ENCODE measurements at regions not wholly inside any gene's neighbourhood (a gene's known extent, or its start where the extent isn't known, plus 50 kb on each side); places are given as distances from the start of the nearest gene placed in this dataset.

GRCh38 chr4:110975338-110975737, 352.5 kb upstream of the PITX2 start:
- ATAC-seq (ENCODE audit: insufficient read depth, low read depth) (no peak), DNase-seq (no peak)
- TF ChIP-seq CTCF (IDR thresholded peaks at IDR 0.05; ENCODE audit: borderline replicate concordance, extremely low read depth, low read length, poor library complexity, severe bottlenecking) = no peak
- no peak for TF ChIP-seq EZH2 (IDR thresholded peaks at IDR 0.05; ENCODE audit: borderline replicate concordance, low read depth, low read length, severe bottlenecking)
- H3K36me3 ChIP-seq (ENCODE audit: insufficient read depth, low read length) = no peaks in the 10 kb centered on the region
- no peaks in the 10 kb centered on the region for H4K20me1 ChIP-seq (ENCODE audit: insufficient read depth, low read length)
- H3K9me3 ChIP-seq (ENCODE audit: insufficient read depth, low read length, severe bottlenecking) = no peaks in the 10 kb centered on the region
- H2AFZ ChIP-seq (ENCODE audit: low read depth, low read length) = no peak overlapping the region
- no peaks in the 10 kb centered on the region for H3K79me2 ChIP-seq (ENCODE audit: insufficient read depth, low read length)
- no peak overlapping the region for H3K4me3 ChIP-seq (ENCODE audit: low read depth in 1 of 2, low read length in 2 of 2)
- no peak overlapping the region for H3K4me2 ChIP-seq (ENCODE audit: insufficient read depth, low read length)
- peaks cover 3% of the 10 kb centered on the region for H3K27me3 ChIP-seq (ENCODE audit: insufficient read depth, low read length, poor library complexity)
- no peak overlapping the region for H3K27ac ChIP-seq (ENCODE audit: low read length)
- no peak overlapping the region for H3K9ac ChIP-seq (ENCODE audit: low read depth, low read length)
- H3K4me1 ChIP-seq (ENCODE audit: insufficient read depth, low read length) = no peaks in the 10 kb centered on the region

DNA sequence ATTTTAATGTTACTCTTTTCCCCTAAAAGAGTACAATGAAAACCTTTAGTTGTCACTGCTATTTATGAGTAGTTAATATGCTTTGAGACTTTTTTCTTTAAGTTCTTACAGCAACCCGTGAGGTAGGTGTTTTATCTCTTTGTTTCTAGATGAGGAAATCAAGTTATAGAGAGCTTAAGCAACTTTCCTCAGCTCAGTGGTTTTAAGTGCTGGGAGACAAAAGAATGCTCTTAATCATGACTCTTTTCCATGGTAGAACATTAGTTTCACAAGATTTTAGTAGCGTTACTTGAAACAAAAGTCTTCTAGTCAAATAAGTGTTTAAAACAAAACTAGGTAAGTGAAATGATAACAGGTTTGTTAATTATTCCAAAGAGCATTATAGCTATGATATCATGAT, 354.7 kb upstream of the PITX2 start:
- H4K20me1 ChIP-seq (ENCODE audit: insufficient read depth, low read length) = no peaks in the 10 kb centered on the region
- H3K4me3 ChIP-seq (ENCODE audit: low read depth in 1 of 2, low read length in 2 of 2) = no peak overlapping the region
- no peak overlapping the region for H2AFZ ChIP-seq (ENCODE audit: low read depth, low read length)
- no peak for ATAC-seq (ENCODE audit: insufficient read depth, low read depth)
- no peak overlapping the region for H3K9ac ChIP-seq (ENCODE audit: low read depth, low read length)
- H3K27ac ChIP-seq (ENCODE audit: low read length) = no peak overlapping the region
- no peaks in the 10 kb centered on the region for H3K9me3 ChIP-seq (ENCODE audit: insufficient read depth, low read length, severe bottlenecking)
- DNase-seq = no peak
- no peaks in the 10 kb centered on the region for H3K36me3 ChIP-seq (ENCODE audit: insufficient read depth, low read length)
- H3K27me3 ChIP-seq (ENCODE audit: insufficient read depth, low read length, poor library complexity) = no peaks in the 10 kb centered on the region
- no peaks in the 10 kb centered on the region for H3K79me2 ChIP-seq (ENCODE audit: insufficient read depth, low read length)
- H3K4me1 ChIP-seq (ENCODE audit: insufficient read depth, low read length) = no peaks in the 10 kb centered on the region
- TF ChIP-seq CTCF (IDR thresholded peaks at IDR 0.05; ENCODE audit: borderline replicate concordance, extremely low read depth, low read length, poor library complexity, severe bottlenecking) (no peak), EZH2 (IDR thresholded peaks at IDR 0.05; ENCODE audit: borderline replicate concordance, low read depth, low read length, severe bottlenecking) (no peak)
- no peak overlapping the region for H3K4me2 ChIP-seq (ENCODE audit: insufficient read depth, low read length)

- H4K20me1 ChIP-seq (ENCODE audit: insufficient read depth, low read length) = no peaks in the 10 kb centered on the region
- no peak overlapping the region for H3K9ac ChIP-seq (ENCODE audit: low read depth, low read length)
- ATAC-seq (ENCODE audit: insufficient read depth, low read depth) (no peak), DNase-seq (no peak)
- H3K4me2 ChIP-seq (ENCODE audit: insufficient read depth, low read length) = no peak overlapping the region
- no peaks in the 10 kb centered on the region for H3K4me1 ChIP-seq (ENCODE audit: insufficient read depth, low read length)
- H3K27ac ChIP-seq (ENCODE audit: low read length) = no peak overlapping the region
- no peaks in the 10 kb centered on the region for H3K79me2 ChIP-seq (ENCODE audit: insufficient read depth, low read length)
- TF ChIP-seq EZH2 (IDR thresholded peaks at IDR 0.05; ENCODE audit: borderline replicate concordance, low read depth, low read length, severe bottlenecking) (no peak), CTCF (IDR thresholded peaks at IDR 0.05; ENCODE audit: borderline replicate concordance, extremely low read depth, low read length, poor library complexity, severe bottlenecking) (no peak)
- H3K9me3 ChIP-seq (ENCODE audit: insufficient read depth, low read length, severe bottlenecking) = no peaks in the 10 kb centered on the region
- H3K27me3 ChIP-seq (ENCODE audit: insufficient read depth, low read length, poor library complexity) = no peaks in the 10 kb centered on the region
- H3K4me3 ChIP-seq (ENCODE audit: low read depth in 1 of 2, low read length in 2 of 2) = no peak overlapping the region
- H2AFZ ChIP-seq (ENCODE audit: low read depth, low read length) = no peak overlapping the region
- no peaks in the 10 kb centered on the region for H3K36me3 ChIP-seq (ENCODE audit: insufficient read depth, low read length)
Measured at GRCh38 chr4:110978761-110979160, 355.9 kb upstream of the PITX2 start.

GRCh38 chr4:110982486-110982885, 359.6 kb upstream of the PITX2 start:
- no peak for DNase-seq
- ATAC-seq (ENCODE audit: insufficient read depth, low read depth) = no peak

More at GRCh38 chr4:110982486-110982885, 359.6 kb upstream of the PITX2 start:
- H3K9me3 ChIP-seq (ENCODE audit: insufficient read depth, low read length, severe bottlenecking) = no peaks in the 10 kb centered on the region
- no peak overlapping the region for H3K9ac ChIP-seq (ENCODE audit: low read depth, low read length)
- no peak overlapping the region for H3K4me3 ChIP-seq (ENCODE audit: low read depth in 1 of 2, low read length in 2 of 2)
- H3K4me2 ChIP-seq (ENCODE audit: insufficient read depth, low read length) = no peak overlapping the region
- H3K36me3 ChIP-seq (ENCODE audit: insufficient read depth, low read length) = no peaks in the 10 kb centered on the region
- H3K27me3 ChIP-seq (ENCODE audit: insufficient read depth, low read length, poor library complexity) = peaks cover 5% of the 10 kb centered on the region
- TF ChIP-seq EZH2 (IDR thresholded peaks at IDR 0.05; ENCODE audit: borderline replicate concordance, low read depth, low read length, severe bottlenecking) = no peak
- no peak for TF ChIP-seq CTCF (IDR thresholded peaks at IDR 0.05; ENCODE audit: borderline replicate concordance, extremely low read depth, low read length, poor library complexity, severe bottlenecking)
- no peaks in the 10 kb centered on the region for H3K4me1 ChIP-seq (ENCODE audit: insufficient read depth, low read length)
- no peaks in the 10 kb centered on the region for H4K20me1 ChIP-seq (ENCODE audit: insufficient read depth, low read length)
- no peak overlapping the region for H2AFZ ChIP-seq (ENCODE audit: low read depth, low read length)
- H3K27ac ChIP-seq (ENCODE audit: low read length) = no peak overlapping the region
- no peaks in the 10 kb centered on the region for H3K79me2 ChIP-seq (ENCODE audit: insufficient read depth, low read length)

Data from DND-41 (cell line).